WTC11 (cell line): ENCODE measurements at regions not wholly inside any gene's neighbourhood (a gene's known extent, or its start where the extent isn't known, plus 50 kb on each side); places are given as distances from the start of the nearest gene placed in this dataset.

ENCODE experiments used
- CREB1 ChIP-seq: sonication (generic); formaldehyde crosslinking; IDR thresholded peaks from 2 replicates; pipeline ENCODE4 v1.8.0; 2023; ENCODE audit warnings: mild to moderate bottlenecking, missing genetic modification reagents
- ZBTB21 ChIP-seq: sonication (generic); formaldehyde crosslinking; IDR thresholded peaks from 2 replicates; pipeline ENCODE4 v1.8.1; 2023; ENCODE audit warnings: mild to moderate bottlenecking, missing genetic modification reagents, borderline replicate concordance
- ZNF263 ChIP-seq: sonication (generic); formaldehyde crosslinking; IDR thresholded peaks from 2 replicates; pipeline ENCODE4 v1.8.1; 2022; ENCODE audit warnings: low read depth, mild to moderate bottlenecking, moderate library complexity, missing genetic modification reagents
- TF ChIP-seq, protein P1 (sequence below): sonication (generic); formaldehyde crosslinking; IDR thresholded peaks from 2 replicates; pipeline ENCODE4 v1.8.1; 2023; ENCODE audit warnings: mild to moderate bottlenecking, missing genetic modification reagents, moderate library complexity
- TF ChIP-seq, protein P2 (sequence below): sonication (generic); formaldehyde crosslinking; IDR thresholded peaks from 2 replicates; pipeline ENCODE4 v1.8.0; 2022; ENCODE audit warnings: mild to moderate bottlenecking, missing genetic modification reagents
- TF ChIP-seq, protein P3 (sequence below): fragments of 200-600 bp; IDR thresholded peaks from 2 replicates; pipeline ENCODE4 v1.8.0; 2022; ENCODE audit warnings: antibody characterized with exemption
- TF ChIP-seq, protein P4 (sequence below): sonication (generic); formaldehyde crosslinking; IDR thresholded peaks from 2 replicates; pipeline ENCODE4 v1.8.1; 2023; ENCODE audit warnings: mild to moderate bottlenecking, moderate library complexity, missing genetic modification reagents
- TF ChIP-seq, protein P5 (sequence below): sonication (generic); formaldehyde crosslinking; IDR thresholded peaks from 2 replicates; pipeline ENCODE4 v1.8.1; 2023; ENCODE audit warnings: mild to moderate bottlenecking, missing genetic modification reagents
- TF ChIP-seq, protein P6 (sequence below): sonication (generic); formaldehyde crosslinking; IDR thresholded peaks from 2 replicates; pipeline ENCODE4 v1.8.0; 2022; ENCODE audit warnings: mild to moderate bottlenecking, missing genetic modification reagents

DNA sequence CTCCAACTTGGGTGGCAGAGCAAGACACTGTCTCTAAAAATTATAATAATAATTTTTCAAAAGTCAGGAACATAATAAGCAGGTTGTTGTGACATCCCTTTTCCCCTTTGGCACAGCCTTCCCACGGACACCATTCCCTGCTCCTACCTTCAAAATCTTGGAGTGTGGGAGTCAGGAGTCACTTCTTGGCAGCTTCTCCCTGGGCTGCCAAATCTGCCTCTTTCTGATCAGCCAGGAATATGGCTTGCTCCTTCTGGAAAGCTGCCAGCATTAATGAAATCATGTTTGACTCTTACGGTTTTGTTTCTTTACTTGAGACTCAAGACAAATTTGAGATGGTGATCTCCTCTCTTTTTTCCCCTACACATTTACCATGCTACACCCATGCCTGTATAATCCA is 391.4 kb upstream of the SYT1 start:
- TF ChIP-seq, protein P1, sequence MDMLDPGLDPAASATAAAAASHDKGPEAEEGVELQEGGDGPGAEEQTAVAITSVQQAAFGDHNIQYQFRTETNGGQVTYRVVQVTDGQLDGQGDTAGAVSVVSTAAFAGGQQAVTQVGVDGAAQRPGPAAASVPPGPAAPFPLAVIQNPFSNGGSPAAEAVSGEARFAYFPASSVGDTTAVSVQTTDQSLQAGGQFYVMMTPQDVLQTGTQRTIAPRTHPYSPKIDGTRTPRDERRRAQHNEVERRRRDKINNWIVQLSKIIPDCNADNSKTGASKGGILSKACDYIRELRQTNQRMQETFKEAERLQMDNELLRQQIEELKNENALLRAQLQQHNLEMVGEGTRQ (CRISPR knock-in tag) = no peak
- TF ChIP-seq, protein P2, sequence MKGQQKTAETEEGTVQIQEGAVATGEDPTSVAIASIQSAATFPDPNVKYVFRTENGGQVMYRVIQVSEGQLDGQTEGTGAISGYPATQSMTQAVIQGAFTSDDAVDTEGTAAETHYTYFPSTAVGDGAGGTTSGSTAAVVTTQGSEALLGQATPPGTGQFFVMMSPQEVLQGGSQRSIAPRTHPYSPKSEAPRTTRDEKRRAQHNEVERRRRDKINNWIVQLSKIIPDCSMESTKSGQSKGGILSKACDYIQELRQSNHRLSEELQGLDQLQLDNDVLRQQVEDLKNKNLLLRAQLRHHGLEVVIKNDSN (CRISPR knock-in tag) = no peak
- TF ChIP-seq CREB1 (CRISPR knock-in tag) (no peak), ZNF263 (CRISPR knock-in tag) (no peak), ZBTB21 (CRISPR knock-in tag) (no peak)
- TF ChIP-seq, protein P3, sequence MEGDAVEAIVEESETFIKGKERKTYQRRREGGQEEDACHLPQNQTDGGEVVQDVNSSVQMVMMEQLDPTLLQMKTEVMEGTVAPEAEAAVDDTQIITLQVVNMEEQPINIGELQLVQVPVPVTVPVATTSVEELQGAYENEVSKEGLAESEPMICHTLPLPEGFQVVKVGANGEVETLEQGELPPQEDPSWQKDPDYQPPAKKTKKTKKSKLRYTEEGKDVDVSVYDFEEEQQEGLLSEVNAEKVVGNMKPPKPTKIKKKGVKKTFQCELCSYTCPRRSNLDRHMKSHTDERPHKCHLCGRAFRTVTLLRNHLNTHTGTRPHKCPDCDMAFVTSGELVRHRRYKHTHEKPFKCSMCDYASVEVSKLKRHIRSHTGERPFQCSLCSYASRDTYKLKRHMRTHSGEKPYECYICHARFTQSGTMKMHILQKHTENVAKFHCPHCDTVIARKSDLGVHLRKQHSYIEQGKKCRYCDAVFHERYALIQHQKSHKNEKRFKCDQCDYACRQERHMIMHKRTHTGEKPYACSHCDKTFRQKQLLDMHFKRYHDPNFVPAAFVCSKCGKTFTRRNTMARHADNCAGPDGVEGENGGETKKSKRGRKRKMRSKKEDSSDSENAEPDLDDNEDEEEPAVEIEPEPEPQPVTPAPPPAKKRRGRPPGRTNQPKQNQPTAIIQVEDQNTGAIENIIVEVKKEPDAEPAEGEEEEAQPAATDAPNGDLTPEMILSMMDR = no peak
- TF ChIP-seq, protein P4, sequence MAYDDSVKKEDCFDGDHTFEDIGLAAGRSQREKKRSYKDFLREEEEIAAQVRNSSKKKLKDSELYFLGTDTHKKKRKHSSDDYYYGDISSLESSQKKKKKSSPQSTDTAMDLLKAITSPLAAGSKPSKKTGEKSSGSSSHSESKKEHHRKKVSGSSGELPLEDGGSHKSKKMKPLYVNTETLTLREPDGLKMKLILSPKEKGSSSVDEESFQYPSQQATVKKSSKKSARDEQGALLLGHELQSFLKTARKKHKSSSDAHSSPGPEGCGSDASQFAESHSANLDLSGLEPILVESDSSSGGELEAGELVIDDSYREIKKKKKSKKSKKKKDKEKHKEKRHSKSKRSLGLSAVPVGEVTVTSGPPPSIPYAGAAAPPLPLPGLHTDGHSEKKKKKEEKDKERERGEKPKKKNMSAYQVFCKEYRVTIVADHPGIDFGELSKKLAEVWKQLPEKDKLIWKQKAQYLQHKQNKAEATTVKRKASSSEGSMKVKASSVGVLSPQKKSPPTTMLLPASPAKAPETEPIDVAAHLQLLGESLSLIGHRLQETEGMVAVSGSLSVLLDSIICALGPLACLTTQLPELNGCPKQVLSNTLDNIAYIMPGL (CRISPR knock-in tag) = no peak
- TF ChIP-seq, protein P5, sequence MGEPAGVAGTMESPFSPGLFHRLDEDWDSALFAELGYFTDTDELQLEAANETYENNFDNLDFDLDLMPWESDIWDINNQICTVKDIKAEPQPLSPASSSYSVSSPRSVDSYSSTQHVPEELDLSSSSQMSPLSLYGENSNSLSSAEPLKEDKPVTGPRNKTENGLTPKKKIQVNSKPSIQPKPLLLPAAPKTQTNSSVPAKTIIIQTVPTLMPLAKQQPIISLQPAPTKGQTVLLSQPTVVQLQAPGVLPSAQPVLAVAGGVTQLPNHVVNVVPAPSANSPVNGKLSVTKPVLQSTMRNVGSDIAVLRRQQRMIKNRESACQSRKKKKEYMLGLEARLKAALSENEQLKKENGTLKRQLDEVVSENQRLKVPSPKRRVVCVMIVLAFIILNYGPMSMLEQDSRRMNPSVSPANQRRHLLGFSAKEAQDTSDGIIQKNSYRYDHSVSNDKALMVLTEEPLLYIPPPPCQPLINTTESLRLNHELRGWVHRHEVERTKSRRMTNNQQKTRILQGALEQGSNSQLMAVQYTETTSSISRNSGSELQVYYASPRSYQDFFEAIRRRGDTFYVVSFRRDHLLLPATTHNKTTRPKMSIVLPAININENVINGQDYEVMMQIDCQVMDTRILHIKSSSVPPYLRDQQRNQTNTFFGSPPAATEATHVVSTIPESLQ = no peak
- TF ChIP-seq, protein P6, sequence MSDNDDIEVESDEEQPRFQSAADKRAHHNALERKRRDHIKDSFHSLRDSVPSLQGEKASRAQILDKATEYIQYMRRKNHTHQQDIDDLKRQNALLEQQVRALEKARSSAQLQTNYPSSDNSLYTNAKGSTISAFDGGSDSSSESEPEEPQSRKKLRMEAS (CRISPR knock-in tag) = no peak
